Right atrium auricular region (tissue), 2 donors: ENCODE measurements at regions not wholly inside any gene's neighbourhood (a gene's known extent, or its start where the extent isn't known, plus 50 kb on each side); places are given as distances from the start of the nearest gene placed in this dataset.

Source experiments
- DNase-seq: peaks from one replicate; pipeline ENCODE4 v3.0.0-alpha.2; 2019; ENCODE audit warnings: low spot score
- H3K27ac ChIP-seq, 2 donors: fragments of 200-600 bp; sonication (generic); 1 replicate in 1 of 2; 2 replicates in 1 of 2; pipeline ENCODE4 v1.5.1; 2016 to 2019
- H3K27me3 ChIP-seq, 2 donors: fragments of 200-600 bp; sonication (generic); one replicate each; pipeline versions ENCODE4 v1.5.1 to v1.6.0; 2017 to 2019
- H3K36me3 ChIP-seq: fragments of 200-600 bp; sonication (generic); one replicate; pipeline ENCODE4 v1.5.1; 2016
- H3K4me1 ChIP-seq, 2 donors: fragments of 200-600 bp; sonication (generic); one replicate each; pipeline versions ENCODE4 v1.5.1 to v1.6.0; 2017 to 2019
- H3K4me3 ChIP-seq, 2 donors: fragments of 200-600 bp; sonication (generic); 1 replicate in 1 of 2; 2 replicates in 1 of 2; pipeline ENCODE4 v1.5.1; 2017 to 2019; ENCODE audit warnings: mild to moderate bottlenecking in 1 of 2, moderate library complexity in 1 of 2
- H3K9me3 ChIP-seq, 2 donors: fragments of 200-600 bp; sonication (generic); one replicate each; pipeline ENCODE4 v1.5.1; 2019
- CTCF ChIP-seq, 2 donors: fragments of 200-600 bp; sonication (generic); IDR thresholded peaks; one replicate each; pipeline ENCODE4 v1.5.1; 2019; ENCODE audit warnings: antibody characterized with exemption in 2 of 2

GRCh38 chr1:39085174-39085573 is 59.0 kb downstream of the NDUFS5 start:
- Histone ChIP-seq H3K9me3 (no peaks in the 10 kb centered on the region), H3K27me3 (no peaks in the 10 kb centered on the region), H3K36me3 (no peaks in the 10 kb centered on the region), H3K4me3 (no peak overlapping the region), H3K4me1 (peaks cover 0 to 38% of the 10 kb centered on the region in 2 donors), H3K27ac (no peak overlapping the region)
- DNase-seq, result no peak
- TF ChIP-seq CTCF (IDR thresholded peaks at IDR 0.05), result no peak

GRCh38 chr1:39086386-39086785 is 60.2 kb downstream of the NDUFS5 start:
- peak overlapping the region; percentile 62 to 68 for H3K27ac ChIP-seq
- DNase-seq, result no peak
- no peak overlapping the region for H3K4me3 ChIP-seq
- peaks cover 0 to 41% of the 10 kb centered on the region in 2 donors for H3K4me1 ChIP-seq
- no peaks in the 10 kb centered on the region for H3K36me3 ChIP-seq
- no peak for TF ChIP-seq CTCF (IDR thresholded peaks at IDR 0.05)
- no peaks in the 10 kb centered on the region for H3K27me3 ChIP-seq
- no peaks in the 10 kb centered on the region for H3K9me3 ChIP-seq

- Histone ChIP-seq H3K27me3 (no peaks in the 10 kb centered on the region), H3K27ac (peak overlapping the region; percentile 62 to 68), H3K36me3 (no peaks in the 10 kb centered on the region), H3K4me1 (peaks cover 0 to 41% of the 10 kb centered on the region in 2 donors), H3K9me3 (no peaks in the 10 kb centered on the region), H3K4me3 (no peak overlapping the region)
- DNase-seq, result no peak
- no peak for TF ChIP-seq CTCF (IDR thresholded peaks at IDR 0.05)
Observed at GRCh38 chr1:39086865-39087409, 60.8 kb downstream of the NDUFS5 start.

- no peaks in the 10 kb centered on the region for H3K27me3 ChIP-seq
- no peaks in the 10 kb centered on the region for H3K9me3 ChIP-seq
- no peak for TF ChIP-seq CTCF (IDR thresholded peaks at IDR 0.05)
- peak overlapping the region; percentile 62 to 68 for H3K27ac ChIP-seq
- H3K36me3 ChIP-seq, result no peaks in the 10 kb centered on the region
- H3K4me3 ChIP-seq, result no peak overlapping the region
- no peak for DNase-seq
- peaks cover 0 to 38% of the 10 kb centered on the region in 2 donors for H3K4me1 ChIP-seq
Observed at GRCh38 chr1:39087435-39087834, 61.3 kb downstream of the NDUFS5 start.

- Histone ChIP-seq H3K27ac (no peak overlapping the region), H3K4me3 (no peak overlapping the region)
- no peak for TF ChIP-seq CTCF (IDR thresholded peaks at IDR 0.05)
Observed at GRCh38 chr1:39088658-39089057, 62.5 kb downstream of the NDUFS5 start.

GRCh38 chr1:39089931-39090521 is 63.9 kb downstream of the NDUFS5 start:
- no peaks in the 10 kb centered on the region for H3K9me3 ChIP-seq
- peak overlapping the region in 1 of 2 donors; percentile 41 for H3K27ac ChIP-seq
- H3K27me3 ChIP-seq, result no peaks in the 10 kb centered on the region
- TF ChIP-seq CTCF (IDR thresholded peaks at IDR 0.05), result no peak
- no peaks in the 10 kb centered on the region for H3K36me3 ChIP-seq
- no peak for DNase-seq
- peaks cover 0 to 35% of the 10 kb centered on the region in 2 donors for H3K4me1 ChIP-seq
- no peak overlapping the region for H3K4me3 ChIP-seq

More at GRCh38 chr1:39088658-39089057, 62.5 kb downstream of the NDUFS5 start:
- Histone ChIP-seq H3K36me3 (no peaks in the 10 kb centered on the region), H3K9me3 (no peaks in the 10 kb centered on the region), H3K4me1 (peaks cover 0 to 35% of the 10 kb centered on the region in 2 donors), H3K27me3 (no peaks in the 10 kb centered on the region)
- no peak for DNase-seq
